NB4 (cell line): ENCODE measurements at regions not wholly inside any gene's neighbourhood (a gene's known extent, or its start where the extent isn't known, plus 50 kb on each side); places are given as distances from the start of the nearest gene placed in this dataset.

ENCODE experiments used
- POLR2A ChIP-seq: IDR thresholded peaks from 2 replicates; pipeline ENCODE4 v1.6.1; 2011; ENCODE audit warnings: mild to moderate bottlenecking; ENCODE audit not compliant: insufficient read length; ENCODE audit errors: extremely low read depth
- TF ChIP-seq, protein P1 (sequence below): IDR thresholded peaks from one replicate; pipeline ENCODE4 v1.5.1; 2012; ENCODE audit warnings: low read depth, low read length

DNA sequence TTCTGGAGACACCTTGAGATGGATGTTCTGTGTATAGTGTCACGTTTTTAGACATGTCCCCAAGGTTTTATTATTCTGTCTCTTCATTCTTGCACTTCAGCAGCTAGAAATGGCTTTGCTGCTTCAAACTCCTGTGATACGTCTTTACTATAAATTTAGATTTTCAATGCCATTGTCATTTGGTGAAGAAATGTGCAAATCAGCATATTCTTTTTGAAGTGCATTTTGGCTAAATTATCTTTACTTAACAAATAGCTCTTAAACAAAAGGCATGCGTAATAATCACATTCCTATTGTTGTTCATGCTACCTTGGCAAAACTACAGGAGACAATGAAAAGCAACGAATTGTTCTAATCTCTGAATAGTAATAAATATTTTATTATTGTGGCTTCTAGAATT, 502.9 kb upstream of the SYT1 start:
- TF ChIP-seq, protein P1, sequence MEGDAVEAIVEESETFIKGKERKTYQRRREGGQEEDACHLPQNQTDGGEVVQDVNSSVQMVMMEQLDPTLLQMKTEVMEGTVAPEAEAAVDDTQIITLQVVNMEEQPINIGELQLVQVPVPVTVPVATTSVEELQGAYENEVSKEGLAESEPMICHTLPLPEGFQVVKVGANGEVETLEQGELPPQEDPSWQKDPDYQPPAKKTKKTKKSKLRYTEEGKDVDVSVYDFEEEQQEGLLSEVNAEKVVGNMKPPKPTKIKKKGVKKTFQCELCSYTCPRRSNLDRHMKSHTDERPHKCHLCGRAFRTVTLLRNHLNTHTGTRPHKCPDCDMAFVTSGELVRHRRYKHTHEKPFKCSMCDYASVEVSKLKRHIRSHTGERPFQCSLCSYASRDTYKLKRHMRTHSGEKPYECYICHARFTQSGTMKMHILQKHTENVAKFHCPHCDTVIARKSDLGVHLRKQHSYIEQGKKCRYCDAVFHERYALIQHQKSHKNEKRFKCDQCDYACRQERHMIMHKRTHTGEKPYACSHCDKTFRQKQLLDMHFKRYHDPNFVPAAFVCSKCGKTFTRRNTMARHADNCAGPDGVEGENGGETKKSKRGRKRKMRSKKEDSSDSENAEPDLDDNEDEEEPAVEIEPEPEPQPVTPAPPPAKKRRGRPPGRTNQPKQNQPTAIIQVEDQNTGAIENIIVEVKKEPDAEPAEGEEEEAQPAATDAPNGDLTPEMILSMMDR = no peak
- no peak for TF ChIP-seq POLR2A
